Endothelial cell of umbilical vein (primary cell): ENCODE measurements at regions not wholly inside any gene's neighbourhood (a gene's known extent, or its start where the extent isn't known, plus 50 kb on each side); places are given as distances from the start of the nearest gene placed in this dataset.

Source experiments
- CTCF ChIP-seq, 2 donors: IDR thresholded peaks; 1 replicate in 1 of 2; 2 replicates in 1 of 2; pipeline ENCODE4 v1.5.1; 2011; ENCODE audit warnings: low read length in 2 of 2, mild to moderate bottlenecking in 2 of 2, moderate library complexity in 2 of 2, control low read depth in 1 of 2, inconsistent platforms in 1 of 2, low read depth in 1 of 2; ENCODE audit not compliant: insufficient read depth in 1 of 2; ENCODE audit errors: extremely low read depth in 1 of 2
- EZH2 ChIP-seq: IDR thresholded peaks from 2 replicates; pipeline ENCODE4 v1.6.1; 2012; ENCODE audit warnings: borderline replicate concordance, low read depth, mild to moderate bottlenecking, moderate library complexity, low read length, inconsistent platforms; ENCODE audit not compliant: severe bottlenecking
- MYC ChIP-seq: IDR thresholded peaks from one replicate; pipeline ENCODE4 v1.6.1; 2011; ENCODE audit warnings: mild to moderate bottlenecking, low read depth, low read length
- POLR2AphosphoS5 ChIP-seq: IDR thresholded peaks from 2 replicates; pipeline ENCODE4 v1.6.1; 2012; ENCODE audit warnings: low read depth, mild to moderate bottlenecking, control low read depth, low read length, moderate library complexity; ENCODE audit not compliant: insufficient read depth

GRCh38 chr19:34603003-34603402 is 74.0 kb downstream of the SCGB2B2 start:
- TF ChIP-seq CTCF (IDR thresholded peaks at IDR 0.05; ENCODE audit: extremely low read depth in 1 of 2, insufficient read depth in 1 of 2, low read depth in 1 of 2, low read length in 2 of 2) (no peak), MYC (no peak), POLR2AphosphoS5 (no peak), EZH2 (no peak)
